ENCODE measurements at regions not wholly inside any gene's neighbourhood (a gene's known extent, or its start where the extent isn't known, plus 50 kb on each side); places are given as distances from the start of the nearest gene placed in this dataset.

GRCh38 chr3:110293660-110294059, 778.0 kb upstream of the NECTIN3 start:
- Histone ChIP-seq H3K27me3 (no peaks in the 10 kb centered on the region), H3K36me3 (no peaks in the 10 kb centered on the region), H3K4me1 (no peaks in the 10 kb centered on the region), H3K9me3 (no peaks in the 10 kb centered on the region), H3K4me3 (no peak overlapping the region), H3K27ac (no peak overlapping the region)
- no peak for TF ChIP-seq CTCF (IDR thresholded peaks at IDR 0.05)
- intact Hi-C loops (cut with DNase I): no loop called here
- FAIRE-seq (no peak), DNase-seq (no peak), ATAC-seq (no peak)

- FAIRE-seq (no peak), ATAC-seq (no peak), DNase-seq (no peak)
- Histone ChIP-seq H3K27me3 (no peaks in the 10 kb centered on the region), H3K4me3 (no peak overlapping the region), H3K9me3 (no peaks in the 10 kb centered on the region), H3K36me3 (no peaks in the 10 kb centered on the region), H3K4me1 (no peaks in the 10 kb centered on the region), H3K27ac (no peak overlapping the region)
- no peak for TF ChIP-seq CTCF (IDR thresholded peaks at IDR 0.05)
- WGBS, 2 donors: 92 to 98% methylated on average over 1 of the region's 1 CpG
- intact Hi-C loops (cut with DNase I): no loop called here
These were observed 774.7 kb upstream of the NECTIN3 start for GRCh38 chr3:110296885-110297284.

GRCh38 chr3:110301781-110302180, 769.8 kb upstream of the NECTIN3 start:
- Histone ChIP-seq H3K9me3 (no peaks in the 10 kb centered on the region), H3K36me3 (no peaks in the 10 kb centered on the region), H3K4me1 (no peaks in the 10 kb centered on the region), H3K27ac (no peak overlapping the region), H3K4me3 (no peak overlapping the region), H3K27me3 (no peaks in the 10 kb centered on the region)
- ATAC-seq (no peak), FAIRE-seq (no peak), DNase-seq (no peak)
- intact Hi-C loops (cut with DNase I): no loop called here
- TF ChIP-seq CTCF (IDR thresholded peaks at IDR 0.05): no peak
- WGBS, 2 donors: 65 to 73% methylated on average over 3 of the region's 3 CpGs

GRCh38 chr3:110307065-110307809, 764.4 kb upstream of the NECTIN3 start:
- DNase-seq: no peak
- no peak for ATAC-seq
- H3K27ac ChIP-seq: no peak overlapping the region
- no peak overlapping the region for H3K4me3 ChIP-seq
- no peak for TF ChIP-seq CTCF (IDR thresholded peaks at IDR 0.05)
- H3K4me1 ChIP-seq: no peaks in the 10 kb centered on the region
- FAIRE-seq: no peak
- H3K9me3 ChIP-seq: no peaks in the 10 kb centered on the region
- 90 to 91% methylated on average over 2 of the region's 2 CpGs for WGBS, 2 donors
- no peaks in the 10 kb centered on the region for H3K27me3 ChIP-seq
- no peaks in the 10 kb centered on the region for H3K36me3 ChIP-seq
- intact Hi-C loops (cut with DNase I): no loop called here

GRCh38 chr3:110311541-110311940, 760.1 kb upstream of the NECTIN3 start:
- DNase-seq: no peak
- Histone ChIP-seq H3K4me3 (no peak overlapping the region), H3K27me3 (no peaks in the 10 kb centered on the region), H3K27ac (no peak overlapping the region), H3K4me1 (no peaks in the 10 kb centered on the region), H3K9me3 (no peaks in the 10 kb centered on the region), H3K36me3 (no peaks in the 10 kb centered on the region)
- intact Hi-C loops (cut with DNase I): no loop called here
- no peak for FAIRE-seq
- TF ChIP-seq CTCF (IDR thresholded peaks at IDR 0.05): no peak
- ATAC-seq: no peak

All from pancreas (tissue), 10 donors.